Astrocyte of the hippocampus (primary cell): ENCODE measurements at regions not wholly inside any gene's neighbourhood (a gene's known extent, or its start where the extent isn't known, plus 50 kb on each side); places are given as distances from the start of the nearest gene placed in this dataset.
"Not testable (repeated sequence)": the region's sequence is repeated elsewhere in the genome, so short reads cannot be mapped to it uniquely, and the experiment has no call there.

ENCODE experiments used
- DNase-seq: peaks from one replicate; pipeline ENCODE4 v3.0.0; 2011; ENCODE audit warnings: low read depth, low spot score

DNA sequence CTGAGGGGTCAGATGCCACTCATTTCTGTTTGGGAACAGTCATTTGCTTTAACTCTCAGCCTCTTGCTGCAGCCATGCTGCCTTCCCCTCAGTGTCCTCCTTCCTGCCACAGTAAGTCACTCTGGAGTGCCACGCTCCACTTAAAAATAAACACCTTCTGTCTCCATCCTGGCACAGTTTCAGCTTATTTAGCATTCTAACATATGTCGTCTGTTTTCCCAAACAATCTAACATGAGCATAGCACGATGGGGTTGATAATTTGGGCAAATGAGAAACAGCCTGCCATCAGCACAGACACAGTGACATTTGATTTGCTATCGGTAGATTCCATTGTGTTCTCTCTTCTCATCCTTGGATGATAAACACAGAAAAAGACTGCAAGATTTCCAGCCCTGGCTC lies 768.6 kb downstream of the UQCRFS1 start:
- DNase-seq, result no peak

DNA sequence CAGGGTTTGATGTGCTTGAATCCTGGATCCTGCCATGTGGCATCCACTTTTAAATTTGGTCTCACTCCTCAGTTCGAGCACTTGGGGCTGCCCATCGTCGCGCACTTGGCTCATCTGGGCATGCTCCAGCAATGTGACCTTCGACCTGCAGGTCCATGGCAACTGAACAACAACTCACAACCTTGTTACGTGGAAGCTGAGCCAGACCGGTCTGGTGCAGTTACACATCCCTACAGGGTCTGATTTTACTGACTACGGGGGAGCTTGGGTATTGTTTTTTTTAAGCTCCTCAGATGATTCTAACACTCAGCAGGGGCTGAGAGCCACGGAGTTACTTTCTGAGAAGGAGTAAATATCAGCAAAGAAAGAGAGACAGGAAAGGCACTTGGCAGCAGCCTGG lies 769.6 kb downstream of the UQCRFS1 start:
- no peak for DNase-seq

DNA sequence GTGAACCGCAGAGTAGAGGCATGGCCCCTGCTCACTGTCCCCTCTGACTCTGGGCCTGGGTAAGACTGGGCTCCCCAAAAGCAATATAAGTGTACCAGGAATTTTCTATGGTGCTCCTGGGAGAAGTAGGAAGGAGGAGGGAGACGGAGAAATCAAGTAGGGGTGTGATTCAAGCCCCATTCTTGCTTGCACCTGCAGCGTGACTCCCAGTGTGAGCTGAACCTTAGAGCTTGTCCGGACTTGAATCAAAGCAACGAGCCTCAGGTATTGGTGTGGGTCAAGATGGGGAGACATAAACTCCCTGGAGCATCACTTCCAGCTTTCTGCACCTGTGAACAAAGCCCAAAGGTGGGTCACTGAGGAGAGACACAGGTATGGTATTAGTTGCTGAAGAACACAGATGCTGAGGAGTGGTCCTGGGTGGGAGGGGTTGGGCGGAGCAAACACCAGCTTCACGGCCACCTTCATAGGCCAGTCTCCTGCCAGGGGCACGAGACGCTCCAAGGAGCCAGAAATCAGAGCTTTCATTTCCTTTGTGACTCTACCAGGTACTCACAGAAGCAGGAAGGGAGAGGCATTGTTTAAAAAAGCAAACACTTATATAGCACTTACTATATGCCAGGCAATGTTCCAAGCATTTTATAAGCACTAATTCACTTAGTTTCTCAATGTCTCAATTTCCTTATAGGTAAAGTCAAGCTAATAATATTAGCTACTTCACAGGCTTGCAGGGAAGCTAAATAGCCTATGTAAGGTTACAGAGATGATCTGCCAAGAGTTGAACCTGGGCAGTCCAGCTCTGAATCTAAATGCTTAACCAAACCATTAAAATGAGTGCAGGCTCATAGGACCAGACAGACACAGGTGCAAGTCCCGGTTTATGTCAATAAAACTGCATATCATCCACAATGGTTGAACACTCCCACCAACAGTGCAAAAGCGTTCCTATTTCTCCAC lies 775.3 kb downstream of the UQCRFS1 start:
- no peak for DNase-seq

DNA sequence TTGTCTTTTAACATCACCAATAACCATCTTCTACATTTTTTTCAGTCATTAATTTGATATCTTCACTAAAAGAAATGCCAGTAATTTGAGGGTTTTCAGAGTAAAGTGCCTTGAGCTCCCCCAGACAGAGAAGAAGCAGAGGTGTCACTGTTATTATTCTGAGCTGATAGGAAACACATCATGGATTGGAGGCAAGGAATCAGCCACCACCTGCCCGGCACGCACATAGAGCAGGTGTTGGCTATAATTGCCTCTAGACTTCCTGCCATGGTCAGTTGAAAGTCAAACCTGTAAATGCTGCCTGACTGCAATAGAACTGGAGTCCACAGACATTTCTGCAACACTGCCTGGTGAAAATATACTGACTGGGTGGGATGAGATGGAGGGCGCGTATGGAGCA lies 776.6 kb downstream of the UQCRFS1 start:
- DNase-seq, result no peak

DNA sequence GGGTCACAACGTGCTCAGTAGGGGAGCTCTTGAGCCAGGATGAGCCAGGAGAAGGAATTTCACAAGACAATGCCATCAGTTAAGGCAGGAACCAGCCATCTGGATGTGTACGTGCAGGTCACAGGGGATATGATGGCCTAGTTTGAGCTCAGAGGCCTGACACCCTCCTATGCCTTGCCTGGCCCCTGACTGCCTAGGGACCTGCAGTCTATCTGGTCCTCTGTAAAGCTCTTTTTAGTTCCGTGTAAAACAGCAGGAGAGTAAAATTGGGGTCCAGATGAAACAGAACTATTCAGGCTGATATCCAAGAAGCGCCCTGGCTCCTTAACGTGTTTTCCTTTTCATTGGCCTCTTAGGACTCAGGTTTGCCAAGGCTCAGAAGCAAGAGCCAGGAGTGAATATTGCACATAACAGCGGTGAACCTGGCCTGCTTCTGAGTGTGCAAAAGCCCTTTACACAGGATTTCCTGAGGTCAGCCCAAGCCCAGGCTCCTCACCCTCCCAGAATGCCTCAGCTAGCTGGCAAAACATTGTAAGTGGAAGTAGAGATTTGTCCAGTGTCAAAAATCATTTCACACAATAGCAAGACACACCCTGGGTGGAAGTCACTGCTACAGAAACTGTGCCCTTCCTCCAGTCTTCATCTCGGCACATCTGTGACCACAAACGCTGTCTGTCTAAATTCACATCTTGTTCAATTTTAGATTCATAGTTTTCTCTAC lies 777.2 kb downstream of the UQCRFS1 start:
- DNase-seq, result no peak

DNA sequence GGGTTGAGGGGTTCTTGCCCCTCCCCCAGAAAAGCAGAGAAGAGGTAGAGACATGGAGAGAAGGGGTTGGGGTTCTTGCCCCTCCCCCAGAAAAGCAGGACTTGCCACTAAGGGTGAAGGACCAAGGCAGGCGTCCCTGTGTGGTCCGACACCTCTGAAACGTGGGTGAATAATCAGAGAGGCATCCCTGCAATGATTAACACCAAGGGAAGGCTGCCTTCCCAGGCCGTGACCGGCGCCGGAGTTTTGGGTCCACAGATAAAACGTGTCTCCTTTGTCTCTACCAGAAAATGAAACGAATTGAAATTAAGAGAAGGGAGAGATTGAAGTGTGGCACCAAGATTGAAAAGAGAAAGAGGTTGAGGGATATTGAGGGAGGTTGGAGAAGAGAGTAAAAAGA lies 778.2 kb downstream of the UQCRFS1 start:
- not testable (repeated sequence) for DNase-seq

DNA sequence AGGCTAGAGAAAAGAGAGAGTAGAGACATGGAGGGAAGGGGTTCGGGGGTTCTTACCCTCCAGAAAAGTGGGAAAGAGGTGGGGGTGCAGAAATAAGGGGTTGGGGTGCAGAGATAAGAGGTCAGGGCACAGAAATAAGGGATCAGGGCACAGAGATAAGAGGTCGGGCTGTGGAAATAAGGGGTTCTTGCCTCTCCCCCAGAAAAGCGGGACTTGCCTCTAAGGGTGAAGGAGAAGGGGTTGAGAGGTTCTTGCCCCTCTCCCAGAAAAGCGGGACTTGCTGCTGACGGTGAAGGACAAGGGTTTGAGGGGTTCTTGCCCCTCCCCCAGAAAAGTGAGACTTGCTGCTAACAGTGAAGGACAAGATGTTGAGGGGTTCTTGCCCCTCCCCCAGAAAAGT lies 778.6 kb downstream of the UQCRFS1 start:
- not testable (repeated sequence) for DNase-seq

DNA sequence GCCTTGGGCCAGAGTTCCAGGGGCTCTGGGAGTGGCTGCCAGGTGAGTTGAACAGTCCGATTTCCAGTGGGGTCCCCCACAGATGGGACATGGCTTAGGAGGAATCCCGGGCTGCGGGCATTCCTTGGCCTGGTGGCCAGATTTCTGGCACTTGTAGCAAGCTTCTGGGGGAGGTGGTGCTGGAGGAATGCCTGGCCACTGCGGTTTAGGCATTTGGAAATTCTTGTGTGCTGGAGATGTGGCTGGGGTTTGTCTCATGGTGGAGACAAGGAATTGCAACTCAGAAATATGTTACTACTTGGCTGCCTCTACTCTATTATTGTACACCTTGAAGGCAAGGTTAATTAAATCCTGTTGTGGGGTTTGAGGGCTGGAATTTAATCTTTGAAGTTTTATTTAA lies 779.8 kb downstream of the UQCRFS1 start:
- not testable (repeated sequence) for DNase-seq

DNA sequence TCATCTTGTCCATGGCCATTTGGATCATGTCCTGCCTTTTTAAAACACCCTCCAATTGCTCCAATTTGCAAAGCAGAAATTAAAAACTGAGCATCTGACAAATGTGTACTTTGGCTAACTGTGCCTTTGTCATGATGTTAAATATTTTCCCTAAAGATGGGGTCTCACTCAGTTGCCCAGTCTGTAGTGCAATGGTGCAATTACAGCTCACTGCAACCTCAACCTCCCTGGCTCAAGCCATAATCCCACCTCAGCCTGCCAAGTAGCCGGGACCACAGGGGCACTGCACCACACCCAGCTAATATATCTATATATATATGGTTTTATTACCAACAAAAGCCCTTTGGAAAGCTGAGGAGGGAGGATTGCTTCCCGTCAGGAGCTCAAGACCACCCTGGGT lies 782.7 kb downstream of the UQCRFS1 start:
- no peak for DNase-seq

DNA sequence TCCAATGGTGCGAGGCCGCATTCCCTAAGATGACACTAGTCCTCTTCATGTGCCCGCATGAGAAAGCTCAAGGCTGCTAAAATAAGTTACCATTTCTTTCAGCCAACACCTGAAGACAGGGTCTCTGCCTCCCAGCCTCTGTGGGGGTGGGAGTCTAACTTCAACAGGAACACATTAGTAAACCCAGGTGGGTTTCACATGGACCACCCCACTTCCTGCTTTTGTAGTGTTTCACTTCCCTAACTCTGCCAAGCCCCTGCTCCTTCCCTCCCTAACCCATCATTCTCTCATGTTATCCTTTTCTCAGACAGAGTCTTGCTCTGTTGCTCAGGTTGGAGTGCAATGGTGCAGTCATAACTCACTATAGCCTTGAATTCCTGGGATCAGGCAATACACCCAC lies 783.6 kb downstream of the UQCRFS1 start:
- DNase-seq, result no peak

DNA sequence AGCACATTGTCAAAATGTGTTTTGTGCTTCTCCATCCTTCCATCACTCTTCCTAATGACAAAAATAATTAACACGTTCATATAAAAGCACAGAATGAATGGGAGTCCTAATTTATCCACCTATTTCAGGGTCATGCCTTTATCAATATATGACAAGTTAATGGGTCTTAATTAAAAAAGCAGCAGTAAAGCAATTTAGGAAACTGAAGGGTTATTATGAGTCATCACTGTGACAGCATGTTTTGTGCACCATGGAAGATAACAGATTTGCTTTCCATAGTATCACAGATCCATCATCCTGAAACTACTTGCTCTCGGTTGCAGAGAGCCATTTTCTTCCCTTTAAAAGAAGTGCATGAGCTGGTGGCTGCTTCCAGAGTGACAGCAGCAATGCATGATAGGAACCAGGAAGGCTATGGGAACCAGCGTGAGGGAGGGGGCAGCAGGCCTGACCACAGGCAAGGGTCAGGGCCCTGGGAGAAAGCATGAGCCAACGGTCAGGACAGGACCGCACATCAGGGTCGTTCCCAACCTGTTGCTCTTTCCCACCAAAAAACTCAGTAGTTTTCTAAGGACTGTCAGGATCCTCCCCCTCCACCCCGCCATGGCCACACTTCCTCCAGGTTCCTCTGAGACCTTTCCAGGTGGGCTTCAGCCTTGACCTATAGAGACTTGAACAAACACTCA lies 784.1 kb downstream of the UQCRFS1 start:
- no peak for DNase-seq

DNA sequence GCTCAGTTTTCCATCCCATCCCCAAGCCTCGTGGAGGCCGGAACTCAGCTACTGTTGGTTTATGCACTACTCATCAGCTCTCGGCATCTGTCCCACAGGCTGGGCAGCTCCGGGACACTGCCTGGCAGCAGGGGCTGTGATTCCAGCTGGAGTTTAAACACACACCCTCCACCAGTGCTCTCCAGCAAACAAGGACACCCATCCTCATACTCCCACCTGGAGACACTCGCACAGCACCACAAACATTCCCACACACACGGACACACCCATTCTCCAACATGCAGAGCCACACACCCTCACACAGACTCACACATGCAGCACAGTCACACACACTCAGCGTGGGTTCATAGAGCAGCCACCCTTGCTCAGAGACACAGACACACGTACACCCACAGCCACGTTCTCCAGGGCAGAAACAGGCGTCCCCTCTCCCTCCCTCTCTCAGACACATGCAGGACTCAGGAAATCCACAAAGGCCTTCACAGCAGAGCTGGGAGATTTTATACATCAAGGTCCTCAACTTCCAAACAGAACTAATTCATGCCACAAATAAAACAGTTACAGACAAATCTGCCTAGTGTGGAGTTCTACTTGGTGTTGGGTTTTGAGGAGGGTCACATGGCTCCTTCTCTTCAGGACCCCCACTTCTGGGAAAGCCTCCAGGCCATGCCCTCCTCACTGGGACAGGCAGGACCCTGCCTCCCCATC lies 785.4 kb downstream of the UQCRFS1 start:
- no peak for DNase-seq

DNA sequence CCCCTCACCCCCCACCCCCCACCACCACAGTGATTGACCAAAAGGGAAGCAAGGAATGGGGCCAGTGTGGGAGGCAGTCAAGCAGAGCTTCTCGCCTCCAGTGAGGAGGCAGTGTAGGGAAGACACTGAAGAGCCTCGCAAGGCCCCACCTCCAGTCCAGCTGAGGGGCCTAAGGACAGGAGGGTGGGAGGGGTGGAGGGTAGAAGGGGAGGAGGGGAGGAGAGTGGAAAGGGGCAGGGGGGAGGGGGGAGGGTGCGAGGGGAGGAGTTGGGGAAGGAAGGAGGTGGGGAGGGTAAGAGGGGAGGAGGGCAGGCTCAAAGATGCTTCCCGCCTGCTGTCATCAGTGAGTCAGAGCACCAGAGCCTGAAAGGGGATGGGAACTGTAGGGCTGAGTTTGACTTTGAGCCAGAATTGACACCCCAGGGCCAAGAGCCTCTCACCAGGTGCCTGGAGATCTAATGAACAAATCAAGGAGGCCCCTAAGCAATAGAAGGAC lies 786.2 kb downstream of the UQCRFS1 start:
- no peak for DNase-seq

DNA sequence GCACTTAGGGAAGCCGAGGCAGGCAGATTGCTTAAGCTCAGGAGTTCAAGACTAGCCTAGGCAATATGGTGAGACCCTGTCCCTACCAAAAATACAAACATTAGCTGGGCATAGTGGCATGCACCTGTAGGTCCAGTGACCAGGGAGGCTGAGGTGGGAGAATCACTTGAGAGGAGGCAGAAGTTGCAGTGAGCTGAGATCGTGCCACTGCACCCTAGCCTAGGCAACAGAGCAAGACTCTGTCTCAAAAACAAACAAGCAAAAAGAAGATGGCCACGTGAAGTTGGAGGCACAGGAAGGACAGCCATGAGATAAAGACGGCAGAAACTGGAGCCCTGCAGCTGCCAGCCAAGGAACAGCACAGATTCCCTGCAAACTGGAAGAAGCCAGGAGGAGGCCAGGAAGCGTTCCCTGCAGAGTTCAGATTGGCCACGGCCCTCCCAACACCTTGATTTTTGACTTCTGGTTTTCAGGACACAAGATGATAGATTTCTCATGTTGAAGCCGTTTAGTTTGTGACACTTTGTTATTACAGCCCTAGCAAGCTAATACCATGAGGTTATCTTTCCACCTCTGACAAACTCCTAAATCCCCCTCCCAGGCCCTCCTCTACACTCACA lies 786.7 kb downstream of the UQCRFS1 start:
- no peak for DNase-seq

DNA sequence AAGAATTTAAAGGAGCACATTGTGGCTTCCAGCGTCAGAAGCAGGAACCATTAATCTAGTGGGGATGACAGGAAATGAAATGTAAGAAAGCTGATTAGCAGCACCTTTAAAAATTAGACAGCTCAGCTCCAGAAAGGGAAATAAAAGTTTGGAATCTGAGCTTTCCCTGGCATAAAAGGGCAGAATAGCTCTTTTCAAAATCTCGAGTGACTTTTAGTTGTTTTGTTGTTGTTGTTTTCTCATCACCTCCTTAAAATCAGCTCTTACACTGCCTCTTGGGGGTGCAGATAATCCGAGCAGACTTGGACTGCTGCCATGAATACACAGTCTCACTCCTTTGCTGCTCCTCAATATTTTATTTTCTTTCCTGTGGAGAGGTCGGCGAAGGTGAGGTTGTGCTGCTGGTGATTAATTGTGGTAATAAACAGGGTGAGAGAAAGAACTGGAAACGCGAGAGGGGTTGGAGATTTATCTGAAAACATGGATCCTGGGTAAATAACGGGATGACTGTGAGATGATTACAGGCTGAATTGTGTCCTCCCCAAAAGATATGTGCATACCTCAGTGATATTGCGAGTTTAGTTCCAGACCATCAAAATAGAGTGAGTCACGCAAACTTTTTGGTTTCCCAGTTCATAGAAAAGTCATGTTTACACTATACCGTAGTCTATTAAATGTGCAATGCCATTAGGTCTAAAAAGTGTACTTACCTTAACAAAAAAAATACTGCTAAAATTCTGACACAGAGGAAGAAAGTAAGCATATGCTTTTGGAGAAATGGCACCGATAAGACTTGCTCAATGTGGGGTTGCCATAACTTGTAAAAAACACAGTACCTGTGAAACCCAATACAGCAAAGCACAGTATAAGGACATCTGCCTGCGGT lies 787.7 kb downstream of the UQCRFS1 start:
- DNase-seq, result peak; percentile 21

DNA sequence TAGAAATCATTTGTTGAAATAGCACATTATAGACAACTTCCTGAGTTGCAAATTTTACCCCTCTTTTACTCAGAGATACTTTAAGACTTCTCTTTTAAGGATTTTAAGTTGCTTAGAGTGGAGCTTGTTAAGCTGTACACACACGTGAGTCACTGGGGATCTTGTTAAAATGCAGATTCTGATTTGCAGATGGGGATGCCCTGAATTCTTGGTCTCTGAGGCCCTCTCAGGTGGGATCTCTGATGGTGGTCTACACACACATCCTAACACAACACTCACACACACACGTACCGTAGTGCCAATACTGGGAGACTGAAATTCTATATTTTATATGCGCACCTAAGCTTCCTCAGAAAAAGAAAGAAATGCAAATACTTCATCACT lies 788.3 kb downstream of the UQCRFS1 start:
- no peak for DNase-seq

DNA sequence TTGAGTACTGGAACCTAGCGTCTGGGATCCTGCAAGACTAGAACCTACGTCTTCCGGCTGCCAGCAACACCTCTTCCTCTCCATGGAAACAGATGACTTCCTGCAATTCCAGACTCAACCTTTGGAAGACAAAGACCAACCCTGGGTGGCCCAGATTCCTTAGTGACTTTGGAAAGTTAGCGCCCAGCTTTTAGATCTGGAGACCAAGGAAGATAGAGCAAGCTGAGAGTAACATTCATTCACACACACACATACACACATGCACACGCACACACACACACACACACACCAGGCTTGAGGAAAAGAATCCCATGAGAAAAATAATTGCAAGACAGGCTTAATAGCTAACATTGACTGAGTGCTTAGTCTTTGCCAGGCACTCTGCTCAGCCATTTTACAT lies 788.9 kb downstream of the UQCRFS1 start:
- no peak for DNase-seq

DNA sequence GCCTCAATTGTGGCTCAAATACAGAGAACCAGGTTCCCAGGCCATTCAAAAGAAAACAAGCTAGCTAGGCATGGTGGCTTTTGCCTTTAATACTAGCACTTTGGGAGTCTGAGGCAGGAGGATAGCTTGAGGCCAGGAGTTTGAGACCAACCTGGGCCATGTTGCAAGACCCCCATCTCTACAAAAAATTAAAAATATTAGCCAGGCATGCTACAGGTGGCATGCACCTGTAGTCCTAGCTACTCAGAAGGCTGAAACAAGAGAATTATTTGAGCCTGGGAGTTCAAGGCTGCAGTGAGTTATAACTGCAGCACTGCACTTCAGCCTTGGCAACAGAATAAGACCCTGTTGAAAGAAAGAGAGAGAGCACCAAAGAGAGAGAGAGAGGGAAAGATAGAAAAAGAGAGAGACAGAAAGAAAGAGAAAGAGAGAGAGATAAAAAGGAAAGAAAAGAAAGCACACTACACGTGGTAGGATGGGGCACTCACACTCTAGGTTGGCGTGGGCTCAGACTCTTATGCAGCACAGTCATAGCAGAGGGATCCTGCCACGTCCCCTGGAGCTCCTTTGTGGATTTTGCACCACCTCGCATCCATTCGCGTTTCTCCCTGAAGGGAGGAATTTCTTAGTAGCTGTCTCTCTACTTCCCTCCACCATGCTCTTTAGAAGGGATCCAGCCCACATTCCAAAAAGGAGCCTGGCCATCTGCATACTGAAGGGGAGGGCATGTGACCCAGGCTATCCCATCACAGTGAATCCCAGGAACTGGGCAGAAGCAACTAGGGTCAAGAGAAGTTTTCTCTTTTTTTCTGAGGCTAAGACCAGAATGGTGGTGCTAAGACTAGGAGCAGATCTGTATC lies 789.9 kb downstream of the UQCRFS1 start:
- no peak for DNase-seq

DNA sequence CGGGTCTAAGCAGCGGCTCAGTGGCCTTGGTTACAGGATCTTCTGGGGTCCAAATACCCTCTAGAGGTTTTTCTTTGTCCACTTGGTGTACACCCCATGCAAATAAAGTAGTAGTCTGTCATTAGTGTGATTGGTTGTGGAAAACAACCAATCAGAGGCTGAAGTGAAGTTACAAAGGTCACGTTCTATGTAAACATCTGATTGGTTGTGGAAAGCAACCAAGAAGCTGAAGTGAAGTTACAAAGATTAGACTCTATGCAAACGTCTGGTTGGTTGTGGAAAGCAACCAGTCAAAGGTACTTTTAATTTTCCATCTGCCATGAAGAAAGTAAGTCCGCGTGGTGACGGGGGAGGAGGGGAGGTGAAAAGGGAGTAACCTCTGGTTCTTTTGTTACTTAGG lies 790.9 kb downstream of the UQCRFS1 start:
- DNase-seq, result no peak
